GM18951 (cell line): ENCODE measurements at regions not wholly inside any gene's neighbourhood (a gene's known extent, or its start where the extent isn't known, plus 50 kb on each side); places are given as distances from the start of the nearest gene placed in this dataset.

Experiments
- POLR2A ChIP-seq: IDR thresholded peaks from 4 replicates; pipeline ENCODE4 v1.6.1; 2011; ENCODE audit warnings: mild to moderate bottlenecking; ENCODE audit not compliant: insufficient read length, insufficient read depth; ENCODE audit errors: extremely low read depth
- in situ Hi-C: fragments of 300-500 bp; cut with MboI; formaldehyde crosslinking; loops from one replicate; pipeline ENCODE4 v1.12.0; 2022; ENCODE audit warnings: low sequenced_read_pairs, mixed read lengths, inconsistent platforms; ENCODE audit not compliant: unreplicated experiment

GRCh38 chr18:78136986-78137385 lies 842.6 kb upstream of the SALL3 start:
- in situ Hi-C loops: no loop called here
- TF ChIP-seq POLR2A: no peak

GRCh38 chr18:78138983-78139496 lies 840.6 kb upstream of the SALL3 start:
- in situ Hi-C loops: no loop called here
- no peak for TF ChIP-seq POLR2A

DNA sequence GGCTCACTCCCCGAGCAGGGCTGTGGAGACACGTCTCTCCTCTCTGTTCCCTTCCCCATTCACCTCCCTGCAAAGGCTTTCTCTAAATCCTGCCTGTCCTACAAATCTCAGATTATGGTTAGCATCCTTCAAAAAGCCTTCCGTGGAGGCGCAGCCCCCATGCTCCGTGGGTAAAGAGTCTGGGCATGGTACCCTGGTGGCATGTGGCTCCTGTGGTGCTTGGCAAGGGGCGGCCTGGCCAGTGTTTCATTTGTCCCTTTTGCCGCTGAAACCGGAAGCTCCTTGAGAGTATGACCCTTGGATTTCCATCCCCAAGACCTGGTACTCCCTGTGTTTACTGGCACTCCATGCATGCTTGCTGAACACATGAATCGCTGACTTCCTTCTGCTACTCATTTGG lies 839.3 kb upstream of the SALL3 start:
- in situ Hi-C loops: no loop called here
- TF ChIP-seq POLR2A: no peak

DNA sequence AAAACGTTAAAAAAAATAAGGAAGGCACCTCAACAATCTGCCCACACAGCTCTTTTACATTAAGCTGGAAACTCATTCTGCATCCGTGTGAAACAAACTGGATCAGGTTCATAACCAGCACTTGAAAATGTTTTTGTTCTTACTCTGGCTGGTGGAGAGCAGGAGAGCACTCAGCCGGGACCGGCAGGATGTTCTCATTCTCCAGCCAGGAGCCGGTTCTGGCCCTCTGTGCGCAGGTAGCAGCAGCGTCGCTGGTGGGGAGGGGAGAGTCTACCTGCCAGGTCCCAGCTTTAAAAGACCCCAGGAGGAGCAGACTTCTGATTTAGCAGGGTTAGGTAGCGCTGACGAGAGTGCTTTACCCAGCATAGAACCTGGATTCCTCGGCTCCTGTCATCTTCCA lies 834.9 kb upstream of the SALL3 start:
- no peak for TF ChIP-seq POLR2A
- in situ Hi-C loops: no loop called here

DNA sequence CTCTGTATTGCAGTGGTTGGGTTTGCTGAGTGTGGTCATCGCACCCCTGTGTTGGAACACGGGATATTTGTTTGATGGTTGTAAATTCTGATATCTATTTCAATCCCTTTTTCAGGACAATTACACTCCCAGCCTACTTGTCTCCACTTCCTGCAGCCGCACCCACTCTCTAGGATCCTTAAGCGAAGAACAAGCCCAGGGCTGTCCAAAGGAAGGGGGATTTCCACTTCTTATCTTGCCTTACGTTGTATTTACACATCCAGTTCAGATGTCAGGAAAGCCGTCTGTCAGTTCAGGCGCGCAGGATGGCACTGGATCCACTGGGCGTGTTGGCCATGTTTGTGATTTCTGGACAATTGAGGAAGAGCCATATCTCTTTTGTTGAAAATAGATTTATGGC lies 834.5 kb upstream of the SALL3 start:
- in situ Hi-C loops: no loop called here
- no peak for TF ChIP-seq POLR2A

DNA sequence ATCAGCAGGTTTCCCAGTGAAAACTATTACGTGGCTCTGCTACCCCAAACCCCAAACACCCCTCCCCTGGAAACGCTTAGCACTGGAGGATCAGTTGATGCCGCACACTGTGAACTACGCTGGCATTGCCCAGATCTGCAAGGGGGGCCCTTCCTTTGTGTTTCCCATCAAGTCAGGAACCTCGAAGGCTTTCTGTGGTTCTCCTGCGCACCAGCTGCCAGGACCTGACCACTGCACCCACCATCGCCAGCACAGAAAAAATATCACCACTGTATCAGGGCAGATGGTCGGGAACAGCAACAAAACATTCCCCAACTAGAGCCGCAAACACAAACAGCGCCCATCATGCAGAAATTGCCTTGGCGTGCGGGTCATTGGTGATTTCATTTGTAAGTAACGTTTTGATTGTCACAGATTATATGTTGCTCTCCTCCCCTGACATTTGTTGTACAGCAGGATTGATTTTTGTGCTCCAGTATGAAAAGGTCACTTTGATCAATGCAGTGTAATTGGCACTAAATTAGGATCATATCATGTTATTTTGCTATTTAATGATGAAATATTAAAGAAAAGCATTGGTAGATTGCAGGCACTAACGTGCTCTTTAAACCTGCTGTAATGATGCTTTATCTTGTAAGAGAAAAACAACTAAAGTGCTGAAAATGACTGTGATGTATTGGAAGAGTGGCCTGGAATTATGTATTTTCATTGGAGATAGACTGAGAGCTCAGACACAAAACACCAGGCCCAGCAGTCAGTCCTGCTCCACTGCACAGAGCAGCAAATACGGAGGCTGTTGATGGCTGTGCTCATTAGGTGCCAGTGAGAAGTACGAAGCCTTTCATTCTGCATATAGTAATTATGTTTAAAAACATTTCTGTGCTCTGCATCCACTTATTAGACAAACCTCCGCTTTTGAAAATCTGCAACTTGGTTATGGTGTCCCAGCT lies 833.2 kb upstream of the SALL3 start:
- TF ChIP-seq POLR2A: no peak
- in situ Hi-C loops: no loop called here

DNA sequence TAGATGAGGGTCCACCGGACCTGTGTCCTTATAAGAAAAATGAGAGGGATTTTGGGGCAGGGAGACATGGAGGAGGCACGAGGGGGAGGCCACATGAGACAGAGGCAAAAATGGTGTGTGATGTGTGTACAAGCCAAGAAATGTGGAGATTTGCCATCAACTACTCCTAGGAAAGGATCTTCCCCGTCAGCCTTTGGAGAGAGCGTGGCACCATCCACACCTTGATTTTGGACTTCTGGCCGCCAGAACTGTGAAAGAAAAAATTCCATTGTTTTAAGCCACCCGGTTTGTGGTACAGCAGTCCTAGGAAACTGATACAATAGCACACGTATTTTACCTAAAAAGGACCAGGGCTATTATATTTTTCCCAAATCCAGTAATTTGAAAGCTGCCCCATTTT lies 829.0 kb upstream of the SALL3 start:
- in situ Hi-C loops: loop anchor here (25.0 kb wide), 1 partner anchor 1863 kb away; no protein-coding TSS in a partner anchor
- no peak for TF ChIP-seq POLR2A

DNA sequence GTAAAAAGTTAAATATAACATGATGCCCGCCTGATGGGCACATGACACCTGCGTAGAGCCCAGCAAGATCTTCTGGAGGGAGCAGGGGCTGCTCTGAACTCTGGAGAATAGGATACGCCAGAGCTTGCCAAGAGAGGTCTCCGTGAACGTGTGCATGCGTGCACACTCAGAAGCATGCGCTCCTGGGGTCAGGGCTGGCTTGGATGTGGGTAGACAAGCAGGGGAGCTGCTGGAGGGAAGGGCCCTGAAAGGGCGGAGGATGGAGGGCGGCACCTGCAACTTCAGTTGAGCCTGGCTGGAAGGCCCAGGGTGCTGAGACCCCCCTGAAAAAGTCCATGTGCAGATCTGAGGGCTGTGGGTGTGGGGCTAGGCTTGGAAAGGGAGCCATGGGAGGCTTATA lies 828.4 kb upstream of the SALL3 start:
- in situ Hi-C loops: loop anchor here (25.0 kb wide), 1 partner anchor 1864 kb away; no protein-coding TSS in a partner anchor
- TF ChIP-seq POLR2A: no peak

GRCh38 chr18:78151948-78152725 lies 827.5 kb upstream of the SALL3 start:
- TF ChIP-seq POLR2A: no peak
- in situ Hi-C loops: loop anchor here (25.0 kb wide), 1 partner anchor 1865 kb away; no protein-coding TSS in a partner anchor

GRCh38 chr18:78153362-78153761 lies 826.3 kb upstream of the SALL3 start:
- no peak for TF ChIP-seq POLR2A
- in situ Hi-C loops: loop anchor here (25.0 kb wide), 1 partner anchor 1866 kb away; no protein-coding TSS in a partner anchor

- TF ChIP-seq POLR2A: no peak
- in situ Hi-C loops: loop anchor here (25.0 kb wide), 1 partner anchor 1867 kb away; no protein-coding TSS in a partner anchor
Observed at GRCh38 chr18:78154444-78154843, 825.2 kb upstream of the SALL3 start.

GRCh38 chr18:78154853-78155252 lies 824.8 kb upstream of the SALL3 start:
- in situ Hi-C loops: loop anchor here (25.0 kb wide), 1 partner anchor 1868 kb away; no protein-coding TSS in a partner anchor
- TF ChIP-seq POLR2A: no peak

DNA sequence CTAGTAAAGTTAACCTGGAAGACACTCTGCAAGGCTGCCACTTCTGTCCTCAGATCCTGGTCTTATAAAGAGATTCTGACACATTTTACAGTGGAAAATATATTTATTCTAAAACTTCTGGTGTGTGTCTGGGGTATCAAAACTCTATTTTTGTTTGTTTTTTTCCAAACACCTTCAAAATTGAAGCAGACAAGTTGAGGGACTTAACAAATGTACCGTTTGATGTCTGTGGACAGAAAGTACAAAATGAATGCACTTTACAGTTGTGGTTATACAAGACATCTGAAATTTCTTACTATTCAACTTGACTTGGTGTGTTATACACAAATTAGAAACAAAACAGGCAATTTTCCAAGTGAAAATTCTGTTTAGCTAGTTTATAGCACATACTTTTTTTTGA lies 823.2 kb upstream of the SALL3 start:
- no peak for TF ChIP-seq POLR2A
- in situ Hi-C loops: loop anchor here (25.0 kb wide), 1 partner anchor 1869 kb away; no protein-coding TSS in a partner anchor
